ENCODE measurements at regions not wholly inside any gene's neighbourhood (a gene's known extent, or its start where the extent isn't known, plus 50 kb on each side); places are given as distances from the start of the nearest gene placed in this dataset.

DNA sequence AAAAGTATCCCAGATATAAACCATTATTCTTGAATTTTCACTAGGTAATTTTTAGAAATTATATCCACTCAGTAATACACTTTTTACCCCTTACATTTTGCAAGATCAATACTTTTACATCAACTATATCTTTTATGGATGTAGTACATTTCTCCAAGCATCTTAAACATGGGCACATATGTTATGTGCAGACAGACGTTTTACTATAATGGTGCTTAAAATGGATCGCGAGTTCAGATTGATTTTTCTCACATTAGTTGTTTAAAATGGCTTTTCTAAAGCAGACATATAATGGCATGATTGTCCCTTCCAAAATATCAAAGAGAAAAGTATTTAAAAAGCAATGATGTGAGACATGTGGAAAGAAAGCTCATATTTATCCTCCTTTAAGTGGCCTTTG lies 786.1 kb downstream of the PDHA2 start:
- TF ChIP-seq, protein P1, sequence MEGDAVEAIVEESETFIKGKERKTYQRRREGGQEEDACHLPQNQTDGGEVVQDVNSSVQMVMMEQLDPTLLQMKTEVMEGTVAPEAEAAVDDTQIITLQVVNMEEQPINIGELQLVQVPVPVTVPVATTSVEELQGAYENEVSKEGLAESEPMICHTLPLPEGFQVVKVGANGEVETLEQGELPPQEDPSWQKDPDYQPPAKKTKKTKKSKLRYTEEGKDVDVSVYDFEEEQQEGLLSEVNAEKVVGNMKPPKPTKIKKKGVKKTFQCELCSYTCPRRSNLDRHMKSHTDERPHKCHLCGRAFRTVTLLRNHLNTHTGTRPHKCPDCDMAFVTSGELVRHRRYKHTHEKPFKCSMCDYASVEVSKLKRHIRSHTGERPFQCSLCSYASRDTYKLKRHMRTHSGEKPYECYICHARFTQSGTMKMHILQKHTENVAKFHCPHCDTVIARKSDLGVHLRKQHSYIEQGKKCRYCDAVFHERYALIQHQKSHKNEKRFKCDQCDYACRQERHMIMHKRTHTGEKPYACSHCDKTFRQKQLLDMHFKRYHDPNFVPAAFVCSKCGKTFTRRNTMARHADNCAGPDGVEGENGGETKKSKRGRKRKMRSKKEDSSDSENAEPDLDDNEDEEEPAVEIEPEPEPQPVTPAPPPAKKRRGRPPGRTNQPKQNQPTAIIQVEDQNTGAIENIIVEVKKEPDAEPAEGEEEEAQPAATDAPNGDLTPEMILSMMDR (IDR thresholded peaks at IDR 0.05): no peak
- TF ChIP-seq POLR2AphosphoS5 (IDR thresholded peaks at IDR 0.05; ENCODE audit: low read depth, low read length) (no peak), SIN3A (IDR thresholded peaks at IDR 0.05; ENCODE audit: borderline replicate concordance, insufficient read depth, low read depth, low read length) (no peak), TCF7L2 (IDR thresholded peaks at IDR 0.05; ENCODE audit: low read depth, low read length) (no peak)
- TF ChIP-seq, protein P2, sequence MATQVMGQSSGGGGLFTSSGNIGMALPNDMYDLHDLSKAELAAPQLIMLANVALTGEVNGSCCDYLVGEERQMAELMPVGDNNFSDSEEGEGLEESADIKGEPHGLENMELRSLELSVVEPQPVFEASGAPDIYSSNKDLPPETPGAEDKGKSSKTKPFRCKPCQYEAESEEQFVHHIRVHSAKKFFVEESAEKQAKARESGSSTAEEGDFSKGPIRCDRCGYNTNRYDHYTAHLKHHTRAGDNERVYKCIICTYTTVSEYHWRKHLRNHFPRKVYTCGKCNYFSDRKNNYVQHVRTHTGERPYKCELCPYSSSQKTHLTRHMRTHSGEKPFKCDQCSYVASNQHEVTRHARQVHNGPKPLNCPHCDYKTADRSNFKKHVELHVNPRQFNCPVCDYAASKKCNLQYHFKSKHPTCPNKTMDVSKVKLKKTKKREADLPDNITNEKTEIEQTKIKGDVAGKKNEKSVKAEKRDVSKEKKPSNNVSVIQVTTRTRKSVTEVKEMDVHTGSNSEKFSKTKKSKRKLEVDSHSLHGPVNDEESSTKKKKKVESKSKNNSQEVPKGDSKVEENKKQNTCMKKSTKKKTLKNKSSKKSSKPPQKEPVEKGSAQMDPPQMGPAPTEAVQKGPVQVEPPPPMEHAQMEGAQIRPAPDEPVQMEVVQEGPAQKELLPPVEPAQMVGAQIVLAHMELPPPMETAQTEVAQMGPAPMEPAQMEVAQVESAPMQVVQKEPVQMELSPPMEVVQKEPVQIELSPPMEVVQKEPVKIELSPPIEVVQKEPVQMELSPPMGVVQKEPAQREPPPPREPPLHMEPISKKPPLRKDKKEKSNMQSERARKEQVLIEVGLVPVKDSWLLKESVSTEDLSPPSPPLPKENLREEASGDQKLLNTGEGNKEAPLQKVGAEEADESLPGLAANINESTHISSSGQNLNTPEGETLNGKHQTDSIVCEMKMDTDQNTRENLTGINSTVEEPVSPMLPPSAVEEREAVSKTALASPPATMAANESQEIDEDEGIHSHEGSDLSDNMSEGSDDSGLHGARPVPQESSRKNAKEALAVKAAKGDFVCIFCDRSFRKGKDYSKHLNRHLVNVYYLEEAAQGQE (IDR thresholded peaks at IDR 0.05; ENCODE audit: insufficient read depth in 1 of 2, low read depth in 2 of 2, low read length in 1 of 2): no peak

Measured in Panc1 (cell line).